Activated CD8-positive, alpha-beta memory T cell treated with anti-CD3 and anti-CD28 coated beads for 48 hours (primary cell): ENCODE measurements at regions not wholly inside any gene's neighbourhood (a gene's known extent, or its start where the extent isn't known, plus 50 kb on each side); places are given as distances from the start of the nearest gene placed in this dataset.
A peak's percentile ranks its signal among the peaks of the same experiment; 100 is the strongest.

Source experiments
- DNase-seq, 3 experiments: peaks; one replicate each; pipeline ENCODE4 v3.0.0-alpha.2; 2020; ENCODE audit warnings: low read depth in 2 of 3, low spot score in 2 of 3

- DNase-seq, result no peak
These were observed 91.5 kb upstream of the STK39 start for GRCh38 chr2:168338803-168339437.

- no peak for DNase-seq
These were observed 93.5 kb upstream of the STK39 start for GRCh38 chr2:168340931-168341330.

GRCh38 chr2:168343586-168343985 lies 96.2 kb upstream of the STK39 start:
- no peak for DNase-seq

GRCh38 chr2:168344706-168345105 lies 97.3 kb upstream of the STK39 start:
- no peak for DNase-seq

- DNase-seq, result no peak
These were observed 98.2 kb upstream of the STK39 start for GRCh38 chr2:168345601-168346000.

- DNase-seq, result peak; percentile 10 to 29 (median 20)
These were observed 99.5 kb upstream of the STK39 start for GRCh38 chr2:168346725-168347477.

GRCh38 chr2:168348076-168348475 lies 100.7 kb upstream of the STK39 start:
- DNase-seq, result no peak

GRCh38 chr2:168350380-168350779 lies 103.0 kb upstream of the STK39 start:
- DNase-seq, result no peak

GRCh38 chr2:168353251-168353650 lies 102.8 kb upstream of the CERS6 start:
- DNase-seq, result no peak

GRCh38 chr2:168354499-168354898 lies 101.6 kb upstream of the CERS6 start:
- DNase-seq, result no peak

GRCh38 chr2:168355121-168355520 lies 101.0 kb upstream of the CERS6 start:
- no peak for DNase-seq

GRCh38 chr2:168355779-168356476 lies 100.1 kb upstream of the CERS6 start:
- no peak for DNase-seq

- DNase-seq, result no peak
These were observed 99.6 kb upstream of the CERS6 start for GRCh38 chr2:168356477-168356835.

- no peak for DNase-seq
These were observed 98.1 kb upstream of the CERS6 start for GRCh38 chr2:168357797-168358472.

GRCh38 chr2:168359082-168359481 lies 97.0 kb upstream of the CERS6 start:
- DNase-seq, result no peak

- no peak for DNase-seq
These were observed 92.6 kb upstream of the CERS6 start for GRCh38 chr2:168363347-168364092.

- no peak for DNase-seq
These were observed 90.9 kb upstream of the CERS6 start for GRCh38 chr2:168365094-168365621.

- no peak for DNase-seq
These were observed 87.0 kb upstream of the CERS6 start for GRCh38 chr2:168369031-168369430.

- no peak for DNase-seq
These were observed 84.6 kb upstream of the CERS6 start for GRCh38 chr2:168371273-168372019.

- DNase-seq, result no peak
These were observed 82.6 kb upstream of the CERS6 start for GRCh38 chr2:168373468-168373867.
